ENCODE measurements at regions not wholly inside any gene's neighbourhood (a gene's known extent, or its start where the extent isn't known, plus 50 kb on each side); places are given as distances from the start of the nearest gene placed in this dataset.

GRCh38 chr7:56483153-56483552 lies 366.9 kb upstream of the NUPR2 start:
- in situ Hi-C loops (cut with HindIII; ENCODE audit: low pct_unique_long_range_greater_than_20kb, low sequenced_read_pairs), result no loop called here
- no peak for ATAC-seq
- Histone ChIP-seq H3K27ac (ENCODE audit: low read length) (no peak overlapping the region), H3K27me3 (ENCODE audit: control insufficient read depth, insufficient read depth, low read length) (no peaks in the 10 kb centered on the region), H3K9me3 (ENCODE audit: control insufficient read depth, insufficient read depth, low read depth, low read length) (no peaks in the 10 kb centered on the region; the same call in 1 of the 2 replicates), H3K4me1 (ENCODE audit: control insufficient read depth, insufficient read depth, low read length) (no peaks in the 10 kb centered on the region), H3K4me3 (ENCODE audit: low read depth in 2 of 2, low read length in 2 of 2) (no peak overlapping the region), H3K36me3 (ENCODE audit: control insufficient read depth, insufficient read depth, low read length) (no peaks in the 10 kb centered on the region)
- BruUV-seq (replicated peaks), result no TSS peak
- ChIA-PET CTCF (no interaction called here), POLR2A (no interaction called here)
- DNase-seq (ENCODE audit: low read depth, low spot score), result no peak
- intact Hi-C loops (cut with micrococcal nuclease; ENCODE audit: unreplicated experiment), result no loop called here
- no peak for TF ChIP-seq REST (IDR thresholded peaks at IDR 0.05; ENCODE audit: insufficient read depth in 1 of 2, low read depth in 2 of 2, low read length in 1 of 2)
- no peak for TF ChIP-seq SIN3A (IDR thresholded peaks at IDR 0.05; ENCODE audit: borderline replicate concordance, insufficient read depth, low read depth, low read length)
- TF ChIP-seq CTCF (IDR thresholded peaks at IDR 0.05), result no peak

DNA sequence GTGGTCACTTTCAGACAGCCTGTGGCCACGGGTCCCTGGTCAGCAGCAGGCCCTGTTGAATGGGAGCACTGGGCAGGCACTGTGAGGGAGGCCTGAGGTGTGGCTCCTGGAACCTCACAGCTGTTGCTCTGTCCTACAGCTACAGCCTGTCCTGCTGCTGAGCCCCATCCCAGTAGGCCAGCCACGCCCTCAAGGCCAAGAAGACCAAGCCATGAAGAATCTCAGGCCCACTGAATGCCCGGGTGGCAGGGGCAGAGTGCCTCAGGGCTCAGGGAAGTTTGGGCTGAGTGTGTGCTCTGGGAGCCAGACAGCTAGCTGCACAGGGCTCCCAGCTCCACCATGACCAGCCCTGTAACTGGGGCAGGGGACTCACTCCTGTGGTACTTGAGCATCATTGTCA lies 363.5 kb upstream of the NUPR2 start:
- Histone ChIP-seq H3K4me1 (ENCODE audit: control insufficient read depth, insufficient read depth, low read length) (no peaks in the 10 kb centered on the region), H3K36me3 (ENCODE audit: control insufficient read depth, insufficient read depth, low read length) (no peaks in the 10 kb centered on the region), H3K27me3 (ENCODE audit: control insufficient read depth, insufficient read depth, low read length) (no peaks in the 10 kb centered on the region), H3K27ac (ENCODE audit: low read length) (no peak overlapping the region), H3K4me3 (ENCODE audit: low read depth in 2 of 2, low read length in 2 of 2) (no peak overlapping the region), H3K9me3 (ENCODE audit: control insufficient read depth, insufficient read depth, low read depth, low read length) (peaks cover 3% of the 10 kb centered on the region; the same call in 1 of the 2 replicates)
- DNase-seq (ENCODE audit: low read depth, low spot score) (no peak), ATAC-seq (no peak)
- TF ChIP-seq TCF7L2 (IDR thresholded peaks at IDR 0.05; ENCODE audit: low read depth, low read length) (no peak), SIN3A (IDR thresholded peaks at IDR 0.05; ENCODE audit: borderline replicate concordance, insufficient read depth, low read depth, low read length) (no peak), CTCF (IDR thresholded peaks at IDR 0.05) (no peak), POLR2AphosphoS5 (IDR thresholded peaks at IDR 0.05; ENCODE audit: low read depth, low read length) (no peak), REST (IDR thresholded peaks at IDR 0.05; ENCODE audit: insufficient read depth in 1 of 2, low read depth in 2 of 2, low read length in 1 of 2) (no peak)
- no TSS peak for BruUV-seq (replicated peaks)
- in situ Hi-C loops (cut with HindIII; ENCODE audit: low pct_unique_long_range_greater_than_20kb, low sequenced_read_pairs) (no loop called here), intact Hi-C loops (cut with micrococcal nuclease; ENCODE audit: unreplicated experiment) (no loop called here)
- ChIA-PET CTCF (no interaction called here), POLR2A (no interaction called here)
